GM19023 (cell line): ENCODE measurements at regions not wholly inside any gene's neighbourhood (a gene's known extent, or its start where the extent isn't known, plus 50 kb on each side); places are given as distances from the start of the nearest gene placed in this dataset.
A peak's percentile ranks its signal among the peaks of the same experiment; 100 is the strongest.
"Not testable (repeated sequence)": the region's sequence is repeated elsewhere in the genome, so short reads cannot be mapped to it uniquely, and the experiment has no call there.

ENCODE experiments used
- ATAC-seq: cut with Tn5 transposase; IDR thresholded peaks from one replicate; pipeline ENCODE4 v1.9.1; 2021; ENCODE audit warnings: mild to moderate bottlenecking, moderate library complexity; ENCODE audit not compliant: unreplicated experiment

DNA sequence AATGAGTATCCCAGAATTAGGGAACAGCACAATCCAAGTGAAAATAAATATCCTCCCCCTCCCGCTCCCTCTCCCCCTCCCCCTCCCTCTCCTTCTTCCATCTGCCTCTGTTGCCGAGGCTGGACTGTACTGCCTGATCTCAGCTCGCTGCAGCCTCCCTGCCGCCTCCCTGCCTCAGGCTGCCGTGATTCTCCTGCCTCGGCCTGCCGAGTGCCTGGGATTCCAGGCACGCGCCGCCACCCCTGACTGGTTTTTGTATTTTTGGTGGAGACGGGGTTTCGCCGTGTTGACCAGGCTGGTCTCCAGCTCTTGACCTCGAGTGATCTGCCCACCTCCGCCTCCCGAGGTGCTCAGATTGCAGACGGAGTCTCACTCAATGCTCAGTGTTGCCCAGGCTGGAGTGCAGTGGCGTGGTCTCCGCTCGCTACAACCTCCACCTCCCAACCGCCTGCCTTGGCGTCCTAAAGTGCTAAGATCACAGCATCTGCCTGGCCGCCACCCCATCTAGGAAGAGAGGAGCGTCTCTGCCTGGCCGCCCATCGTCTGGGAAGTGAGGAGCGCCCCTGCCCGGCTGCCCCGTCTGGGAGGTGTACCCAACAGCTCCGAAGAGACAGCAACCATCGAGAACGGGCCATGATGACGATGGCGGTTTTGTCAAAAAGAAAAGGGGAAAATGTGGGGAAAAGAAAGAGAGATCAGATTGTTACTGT, 178.9 kb upstream of the IPO5 start:
- not testable (repeated sequence) for ATAC-seq

DNA sequence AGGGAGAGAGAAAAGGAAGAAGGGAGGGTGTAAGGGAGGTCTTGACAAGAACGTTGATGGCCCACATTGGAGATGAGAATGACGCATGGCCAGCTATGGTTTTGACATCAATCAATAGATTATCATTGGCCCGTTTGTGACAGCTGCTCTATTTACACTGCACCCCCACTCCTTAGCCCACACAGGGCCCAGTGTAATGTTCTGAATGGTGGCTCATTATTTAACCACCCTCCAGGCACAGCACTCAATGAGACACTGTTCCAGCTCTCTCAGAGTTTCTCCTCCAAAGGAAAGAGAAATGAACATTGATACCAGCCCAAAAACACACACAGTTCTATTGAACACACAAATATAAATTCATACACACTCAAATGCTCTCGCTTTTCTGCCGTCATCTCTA, 173.0 kb upstream of the IPO5 start:
- no peak for ATAC-seq

DNA sequence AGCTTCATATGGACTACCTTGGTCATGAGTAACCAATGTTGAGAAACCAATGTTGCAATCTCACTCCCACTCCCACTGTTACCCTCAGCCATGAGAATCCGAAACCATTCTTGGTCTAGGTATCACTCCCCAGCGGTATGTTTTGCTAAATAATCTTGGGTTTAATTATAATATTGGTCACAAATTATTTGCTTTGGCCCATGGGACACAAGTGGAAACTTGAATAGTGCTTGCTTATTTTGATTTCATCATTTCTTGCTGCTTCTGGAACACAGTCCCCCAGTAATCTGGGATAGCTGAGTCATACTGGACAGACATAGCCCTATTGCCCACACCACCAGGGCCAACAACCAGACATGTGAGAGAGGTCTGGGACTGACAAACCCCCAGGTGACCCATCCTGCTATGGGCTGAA, 171.6 kb upstream of the IPO5 start:
- no peak for ATAC-seq

DNA sequence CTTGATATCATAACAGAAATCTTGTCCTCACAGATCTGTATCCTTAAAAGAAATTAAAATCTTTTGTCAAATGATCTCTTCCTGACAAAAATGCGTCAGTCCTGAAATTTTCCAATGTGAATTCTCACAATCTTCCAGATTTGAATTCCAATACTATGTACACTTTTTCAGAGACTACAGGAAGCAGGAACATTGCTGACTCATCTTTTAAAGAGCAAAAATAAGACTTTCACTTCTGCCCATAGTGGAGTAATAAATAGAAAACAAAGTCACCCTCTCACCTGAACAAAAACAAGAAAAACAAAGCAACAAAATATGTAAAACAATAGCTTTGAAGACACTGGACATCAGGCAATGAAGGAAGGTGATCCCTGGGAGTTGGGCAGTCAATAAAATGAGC, 167.0 kb upstream of the IPO5 start:
- no peak for ATAC-seq

DNA sequence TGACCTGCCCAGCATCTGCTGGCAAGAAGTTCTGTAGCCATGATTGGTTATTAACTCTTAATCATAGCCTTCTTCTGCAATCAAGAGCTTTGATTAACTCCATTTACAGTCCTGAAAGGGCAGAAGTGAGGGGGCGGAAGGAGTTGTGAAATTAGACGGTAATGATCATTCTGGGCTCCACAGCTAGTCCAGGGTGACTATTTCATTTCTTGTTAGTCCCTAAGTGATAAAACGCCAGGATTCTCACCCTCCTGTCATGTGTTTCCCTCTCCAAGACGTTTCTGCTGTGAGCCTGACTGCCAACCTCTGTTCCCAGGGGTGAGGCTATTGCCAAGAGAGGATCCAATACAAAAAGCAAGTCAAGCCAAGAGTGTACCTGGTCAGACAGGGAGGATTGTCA, 155.9 kb upstream of the IPO5 start:
- no peak for ATAC-seq

DNA sequence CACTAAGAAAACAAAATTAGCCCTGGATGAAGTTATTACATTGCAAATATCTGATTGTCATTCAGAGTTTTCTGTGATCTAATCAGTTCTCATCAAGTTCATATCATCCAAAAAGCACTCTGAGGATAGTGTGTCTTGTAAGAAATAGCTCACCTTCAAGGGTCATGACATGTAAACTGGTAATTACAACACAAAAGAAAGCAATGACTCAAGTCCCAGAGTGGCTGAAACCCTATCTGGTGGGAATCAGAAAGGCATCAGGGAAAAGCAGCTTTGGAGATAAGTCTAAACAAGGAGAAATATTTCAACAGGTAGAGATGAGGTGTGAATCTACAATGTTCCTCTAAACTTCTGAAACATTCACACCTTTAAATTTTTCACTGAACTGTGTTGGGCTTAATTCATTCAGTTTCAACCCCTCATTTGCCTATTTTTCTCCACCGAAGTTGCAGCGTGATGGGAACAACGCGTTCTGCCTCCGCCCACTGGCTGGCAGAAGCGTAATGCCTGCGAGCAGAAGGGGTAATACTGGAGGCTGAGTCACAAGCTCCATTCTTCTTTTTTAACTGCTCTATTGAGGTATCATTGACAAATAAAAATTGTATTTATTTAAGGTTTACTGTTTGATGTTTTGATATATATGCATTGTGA, 155.2 kb upstream of the IPO5 start:
- ATAC-seq: no peak

DNA sequence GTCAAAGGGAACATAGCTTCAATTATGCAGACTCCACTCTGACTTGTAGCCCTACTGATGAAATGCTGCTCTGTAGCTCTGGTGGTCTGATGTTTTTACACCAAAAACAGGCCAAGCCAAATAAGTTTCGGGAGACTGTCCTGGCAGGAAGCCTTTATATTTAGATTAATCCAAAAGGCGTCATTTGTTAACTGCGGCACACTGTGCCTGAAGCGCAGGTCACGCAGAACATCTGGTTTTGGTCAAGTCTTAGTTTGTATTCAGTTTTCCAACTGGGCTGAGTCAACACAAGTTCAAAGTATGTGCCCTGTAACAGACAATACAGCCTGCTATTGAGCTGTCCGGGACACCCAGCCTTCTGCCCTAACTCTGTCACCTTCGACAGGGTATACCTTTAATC, 154.6 kb upstream of the IPO5 start:
- ATAC-seq: no peak

DNA sequence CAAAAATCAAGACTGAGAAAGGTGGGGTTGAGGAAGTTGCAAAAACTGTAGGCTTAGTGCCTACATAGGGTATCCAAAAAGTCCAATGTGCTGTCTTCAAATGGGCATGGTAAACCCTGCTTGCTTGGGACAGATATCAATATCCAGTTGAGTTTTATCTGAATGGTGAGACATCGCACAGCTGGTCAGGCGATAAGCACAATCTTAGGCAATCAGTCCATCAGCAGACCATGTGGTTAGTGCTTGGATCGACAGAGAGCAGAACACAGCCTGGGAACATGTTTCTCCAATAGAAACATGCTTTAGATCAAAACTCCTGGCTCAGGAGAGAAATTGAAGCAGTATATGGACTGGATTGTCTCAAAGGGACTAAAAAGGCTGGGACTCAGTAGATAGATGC, 151.3 kb upstream of the IPO5 start:
- ATAC-seq: no peak

DNA sequence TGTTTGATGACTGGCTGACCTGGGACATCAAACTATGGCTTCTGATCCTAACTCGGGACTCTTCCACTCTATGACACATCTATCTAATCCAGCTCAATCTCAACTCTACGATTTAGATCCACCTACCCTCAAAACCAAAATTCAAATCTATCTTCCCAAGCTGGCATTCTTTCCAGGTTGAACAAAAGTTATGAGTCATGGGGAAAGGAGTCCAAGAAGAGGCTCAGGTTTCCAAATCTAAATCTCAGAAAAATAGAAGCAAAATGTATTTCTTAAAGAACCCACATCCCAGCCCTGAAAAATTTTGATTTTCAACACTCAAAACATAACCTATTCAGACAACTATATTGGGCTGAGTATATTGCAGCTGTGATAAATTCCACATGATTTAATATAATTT, 143.9 kb upstream of the IPO5 start:
- ATAC-seq: no peak

DNA sequence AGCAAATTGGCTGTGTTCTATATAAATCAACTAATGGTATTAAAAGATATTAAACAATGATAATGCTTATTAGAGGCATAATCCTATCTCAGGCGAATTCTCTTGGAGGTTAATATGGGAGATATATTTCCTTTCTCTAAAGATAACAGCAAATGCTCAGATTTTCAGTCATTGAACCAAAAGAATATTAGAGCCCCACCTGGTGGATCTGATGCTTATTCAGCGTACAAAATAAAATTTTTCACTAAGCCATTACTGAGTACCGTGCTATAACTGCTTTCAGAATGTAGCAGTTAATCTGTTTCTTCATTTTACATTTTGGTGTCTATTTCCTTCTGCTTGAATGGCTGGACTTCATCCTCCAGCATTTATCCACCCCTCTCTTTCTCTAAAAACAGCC, 143.3 kb upstream of the IPO5 start:
- ATAC-seq: no peak

DNA sequence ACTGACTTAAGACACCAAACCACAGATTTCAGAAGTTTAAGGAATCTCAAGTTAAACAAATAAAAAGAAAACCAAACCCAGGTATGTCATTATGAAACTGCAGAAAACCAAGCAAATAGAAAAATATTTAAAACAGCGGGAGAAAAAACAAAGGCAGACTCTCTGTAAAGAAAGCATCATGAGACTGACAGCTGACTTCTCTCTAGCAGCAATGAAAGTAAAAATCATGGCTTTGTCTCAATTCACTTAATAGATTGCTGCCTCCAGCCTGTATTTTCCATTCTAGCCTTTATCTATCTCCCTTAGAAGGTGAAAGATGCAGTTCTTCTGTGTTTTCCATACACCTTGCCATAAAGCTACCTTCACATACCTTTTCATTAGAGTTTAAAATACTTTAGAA, 131.1 kb upstream of the IPO5 start:
- ATAC-seq: no peak

DNA sequence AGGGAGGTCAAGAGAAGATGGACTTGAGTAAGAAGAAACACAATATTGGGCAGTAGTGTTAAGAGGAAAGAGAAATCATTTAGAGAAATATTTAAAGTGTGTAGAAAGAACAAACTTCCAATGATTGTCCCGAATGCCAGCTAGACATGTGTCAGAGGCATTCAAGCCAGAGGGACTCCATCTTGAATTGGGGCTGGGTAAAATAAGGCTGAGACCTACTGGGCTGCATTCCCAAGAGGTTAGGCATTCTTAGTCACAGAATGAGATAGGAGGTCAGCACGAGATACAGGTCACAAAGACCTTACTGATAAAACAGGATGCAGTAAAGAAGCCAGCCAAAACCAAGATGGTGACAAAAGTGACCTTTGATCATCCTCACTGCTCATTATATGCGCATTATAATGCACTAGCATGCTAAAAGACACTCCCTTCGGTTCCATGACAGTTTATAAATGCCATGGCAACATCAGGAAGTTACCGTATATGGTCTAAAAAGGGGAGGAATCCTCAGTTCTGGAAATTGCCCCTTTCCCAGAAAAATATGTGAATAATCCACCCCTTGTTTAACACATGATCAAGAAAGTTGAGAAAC, 127.0 kb upstream of the IPO5 start:
- ATAC-seq: no peak

DNA sequence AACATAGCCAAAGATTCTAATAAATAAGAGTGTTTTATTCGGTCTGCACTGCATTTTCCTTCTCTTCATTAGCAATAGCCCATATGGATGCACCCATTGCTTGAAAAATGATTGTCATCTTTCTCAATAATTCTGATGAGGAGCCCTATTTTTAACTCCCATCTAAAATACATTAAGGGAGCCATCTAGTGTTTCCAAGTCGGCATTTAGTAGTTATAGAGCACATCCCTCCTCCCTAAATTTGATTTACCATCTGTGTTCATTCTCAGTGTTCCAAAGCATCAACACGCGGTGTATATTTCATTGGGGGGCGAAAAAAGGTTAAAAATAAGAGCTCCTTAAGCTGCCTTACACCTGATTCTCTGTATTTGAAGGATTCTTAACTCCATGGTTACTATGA, 119.2 kb upstream of the IPO5 start:
- ATAC-seq: no peak

DNA sequence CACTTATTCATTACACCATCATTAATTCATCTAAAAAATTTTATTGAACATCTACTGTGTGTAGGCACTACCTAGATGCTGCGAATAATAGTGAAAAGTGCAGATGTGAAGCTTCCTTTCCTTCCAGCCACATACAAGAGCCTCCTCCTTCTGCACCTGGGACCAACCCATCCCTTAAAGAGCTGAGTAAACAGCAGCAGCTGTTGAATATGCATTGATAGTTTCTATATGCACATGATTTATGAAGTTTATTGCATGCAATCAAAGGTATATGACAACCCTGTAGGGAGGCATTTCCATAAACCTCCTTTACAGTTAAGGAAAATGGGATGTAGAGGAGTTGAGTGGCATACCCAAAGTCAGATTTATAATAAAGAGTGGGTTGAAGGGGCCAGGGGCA, 110.3 kb upstream of the IPO5 start:
- ATAC-seq: no peak

DNA sequence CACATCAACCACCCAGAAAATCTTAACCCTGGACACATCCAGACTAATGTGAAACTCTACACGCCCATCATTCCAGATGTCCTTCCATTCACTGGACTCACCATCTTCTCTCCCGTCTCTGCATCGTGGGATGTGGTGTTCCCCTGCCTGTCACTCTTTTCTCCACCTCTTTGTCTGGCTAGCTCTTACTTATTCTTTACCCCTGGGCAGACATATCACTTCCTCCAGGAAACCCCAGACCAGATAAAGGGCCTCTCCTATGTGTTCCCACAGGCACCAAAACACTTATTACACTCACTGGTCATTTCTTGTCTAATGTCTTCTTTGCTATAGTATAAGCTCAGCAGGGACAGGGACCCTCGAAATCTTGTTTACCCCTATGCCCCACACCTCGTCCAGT, 109.3 kb upstream of the IPO5 start:
- ATAC-seq: no peak

DNA sequence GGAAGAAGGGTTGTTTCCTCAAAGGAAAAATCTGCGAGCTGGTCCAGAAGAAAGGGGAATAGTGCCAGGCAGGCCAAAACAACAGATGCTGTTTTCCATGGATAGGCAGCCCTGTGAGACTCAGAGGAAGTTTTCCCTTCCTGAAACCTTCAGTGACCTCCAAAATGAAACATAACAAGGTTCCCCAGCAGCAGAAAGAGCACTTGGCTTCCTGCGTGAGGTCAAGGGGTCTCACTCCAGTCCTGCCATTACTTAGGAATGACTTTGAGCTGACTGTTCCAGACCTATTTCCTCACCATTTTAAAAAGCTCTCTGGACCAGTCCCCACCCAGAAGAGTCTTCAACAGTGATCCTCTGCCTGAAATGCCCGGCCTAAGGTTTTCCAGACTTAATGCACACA, 104.6 kb upstream of the IPO5 start:
- ATAC-seq: no peak

DNA sequence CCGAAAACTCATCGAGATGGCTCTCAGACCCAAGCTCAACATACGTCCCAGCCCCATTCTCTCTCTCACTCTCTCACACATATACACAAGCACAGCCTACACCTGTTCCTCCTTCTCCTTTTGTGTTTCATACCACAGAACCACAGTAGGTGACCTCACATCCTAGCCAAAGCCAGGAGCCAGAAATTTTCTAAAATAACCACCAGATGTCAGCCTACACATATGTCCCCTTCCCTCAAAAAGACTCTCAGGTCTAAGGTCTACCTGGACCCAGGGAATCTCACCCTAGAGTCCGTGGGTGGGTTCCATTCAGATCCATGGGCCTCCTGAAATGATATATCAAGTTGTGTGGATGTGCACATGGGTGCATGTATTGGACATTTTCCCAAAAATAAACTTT, 104.2 kb upstream of the IPO5 start:
- peak; percentile 77 for ATAC-seq

DNA sequence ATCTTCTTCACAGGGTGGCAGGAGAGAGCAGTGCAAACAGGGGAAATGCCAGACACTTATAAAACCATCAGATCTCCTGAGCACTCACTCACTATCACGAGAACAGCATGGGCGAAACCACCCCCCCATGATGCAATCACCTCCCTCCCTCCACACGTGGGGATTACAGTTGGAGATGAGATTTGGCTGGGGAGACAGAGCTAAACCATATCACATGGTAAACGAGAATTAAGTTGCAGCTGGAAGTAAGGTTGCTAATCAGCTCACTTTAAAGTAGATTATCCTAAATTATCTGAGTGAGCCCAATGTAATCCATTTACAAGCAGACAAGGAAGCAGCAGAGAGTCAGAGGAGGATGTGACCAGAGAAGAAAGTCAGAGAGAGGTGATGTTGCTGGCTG, 102.2 kb upstream of the IPO5 start:
- no peak for ATAC-seq

DNA sequence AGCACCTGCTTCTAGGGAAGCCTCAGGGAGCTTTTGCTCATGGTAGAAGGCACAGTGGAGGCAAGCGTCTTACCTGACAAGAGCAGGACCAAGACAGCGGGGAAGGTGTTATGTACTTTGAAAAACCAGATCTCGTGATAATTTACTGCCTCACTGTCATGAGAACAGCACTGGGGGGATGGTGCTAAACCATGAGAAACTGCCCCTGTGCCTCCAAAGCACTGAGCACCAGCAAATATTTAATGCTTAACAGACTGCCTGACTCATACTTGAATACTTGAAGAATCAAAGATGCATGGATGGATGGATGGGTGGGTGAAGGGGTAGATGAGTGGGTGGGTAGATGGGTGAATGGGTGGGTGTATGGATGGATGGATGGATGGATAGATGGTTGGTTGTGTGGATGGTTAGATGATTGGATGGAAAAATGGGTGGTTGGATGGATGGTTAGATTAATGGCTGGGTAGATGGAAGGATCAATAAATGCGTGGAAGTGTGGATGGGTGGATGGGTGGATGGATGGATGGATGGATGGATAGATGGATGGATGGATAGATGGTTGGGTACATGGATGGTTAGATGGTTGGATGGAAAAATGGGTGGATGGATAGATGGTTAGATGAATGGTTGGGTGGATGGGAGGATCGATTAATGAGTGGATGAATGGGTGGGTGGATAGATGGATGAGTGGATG, 101.1 kb upstream of the IPO5 start:
- ATAC-seq: no peak

DNA sequence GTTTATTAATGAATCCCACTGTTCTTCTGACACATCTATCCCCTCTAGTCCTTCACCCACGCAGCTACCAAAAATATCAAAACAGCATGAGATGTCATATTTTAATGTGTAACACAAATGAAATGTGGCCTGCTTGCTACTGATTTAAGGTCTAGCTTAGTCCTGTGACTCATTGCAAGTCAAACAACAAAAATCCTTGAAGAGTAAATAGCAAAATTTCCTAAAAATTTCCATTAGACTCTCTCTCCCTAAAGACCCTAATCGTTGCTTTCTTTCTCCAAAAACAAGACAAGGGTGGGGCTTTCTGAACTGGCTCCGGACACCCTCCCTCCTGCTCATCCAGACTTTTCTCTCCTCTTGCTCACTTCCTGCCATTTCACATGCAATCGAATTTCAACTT, 99.9 kb upstream of the IPO5 start:
- no peak for ATAC-seq

DNA sequence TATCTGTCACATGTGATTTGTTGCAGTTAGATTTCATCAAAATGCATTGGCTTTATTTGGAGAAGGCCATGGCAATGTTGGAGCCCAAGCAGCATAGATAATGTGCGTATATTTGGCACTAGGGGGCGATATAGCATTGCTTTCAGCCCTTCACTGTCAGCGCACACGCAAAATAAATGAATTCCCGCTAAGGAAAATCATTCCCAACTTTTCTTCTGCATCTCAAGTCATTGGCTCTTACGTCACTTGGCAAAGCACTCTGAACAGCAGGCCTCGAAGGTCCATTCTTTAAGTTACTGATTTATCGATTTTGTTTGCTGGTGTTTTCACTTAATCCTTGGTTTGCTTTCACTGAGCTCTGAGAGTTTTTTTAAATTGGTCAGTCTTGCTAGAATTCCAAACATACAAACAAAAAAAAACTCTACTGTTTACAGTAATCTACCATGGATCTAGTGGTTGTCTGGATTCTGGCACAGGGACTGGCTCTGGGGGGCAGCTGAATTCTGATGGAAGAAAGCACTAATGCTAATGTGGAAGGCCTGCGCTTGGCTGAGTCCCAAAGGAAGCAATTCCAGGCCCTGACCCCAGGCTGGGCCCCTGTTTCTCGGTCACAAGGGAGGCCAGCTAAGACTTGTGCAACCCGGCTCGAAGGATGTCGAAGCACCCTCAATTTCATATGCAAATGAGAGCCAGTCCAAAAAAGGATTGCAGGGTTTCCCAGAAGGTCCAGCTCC, 97.7 kb upstream of the IPO5 start:
- ATAC-seq: no peak
